ENCODE measurements at regions not wholly inside any gene's neighbourhood (a gene's known extent, or its start where the extent isn't known, plus 50 kb on each side); places are given as distances from the start of the nearest gene placed in this dataset.

GRCh38 chr5:43941806-43942205 lies 338.8 kb downstream of the NNT start:
- TF ChIP-seq PTBP1 (IDR thresholded peaks at IDR 0.05; ENCODE audit: low read depth, low read length, poor library complexity, severe bottlenecking): no peak
- no peak for TF ChIP-seq ZFP62 (CRISPR knock-in tag; IDR thresholded peaks at IDR 0.05)

All from HepG2 (cell line).